ENCODE measurements at regions not wholly inside any gene's neighbourhood (a gene's known extent, or its start where the extent isn't known, plus 50 kb on each side); places are given as distances from the start of the nearest gene placed in this dataset.

- TF ChIP-seq POLR2AphosphoS5 (IDR thresholded peaks at IDR 0.05; ENCODE audit: low read depth, low read length) (no peak), TAF1 (IDR thresholded peaks at IDR 0.05; ENCODE audit: borderline replicate concordance, insufficient read depth, low read length) (no peak), SIN3A (IDR thresholded peaks at IDR 0.05; ENCODE audit: borderline replicate concordance, insufficient read depth, low read length) (no peak), REST (IDR thresholded peaks at IDR 0.05; ENCODE audit: insufficient read depth in 1 of 2, low read depth in 2 of 2, low read length in 2 of 2) (no peak)
Measured at GRCh38 chr4:189376901-189377300, 563.8 kb upstream of the FRG1 start.
